Thoracic aorta (tissue), 2 donors: ENCODE measurements at regions not wholly inside any gene's neighbourhood (a gene's known extent, or its start where the extent isn't known, plus 50 kb on each side); places are given as distances from the start of the nearest gene placed in this dataset.

Source experiments
- ATAC-seq: fragments of 150-250 bp; one replicate; pipeline ENCODE4 v1.8.0; 2017; ENCODE audit warnings: low read depth; ENCODE audit not compliant: insufficient number of reproducible peaks, low FRiP score
- DNase-seq: peaks from one replicate; pipeline ENCODE4 v3.0.0-alpha.2; 2020; ENCODE audit warnings: low spot score
- H3K27ac ChIP-seq, 2 donors: fragments of 200-600 bp; sonication (generic); 1 replicate in 1 of 2; 2 replicates in 1 of 2; pipeline ENCODE4 v1.5.1; 2016; ENCODE audit warnings: mild to moderate bottlenecking in 2 of 2, moderate library complexity in 2 of 2
- H3K27me3 ChIP-seq: fragments of 200-600 bp; sonication (generic); replicated peaks from 2 replicates; pipeline ENCODE4 v1.6.0; 2016; ENCODE audit warnings: mild to moderate bottlenecking; ENCODE audit not compliant: insufficient read depth
- H3K36me3 ChIP-seq: fragments of 200-600 bp; sonication (generic); one replicate; pipeline ENCODE4 v1.5.1; 2016
- H3K4me1 ChIP-seq, 2 donors: fragments of 200-600 bp; sonication (generic); 1 replicate in 1 of 2; 2 replicates in 1 of 2; pipeline versions ENCODE4 v1.5.1 to v1.6.0; 2016; ENCODE audit warnings: low read depth in 2 of 2, mild to moderate bottlenecking in 1 of 2; ENCODE audit not compliant: control insufficient read depth in 1 of 2
- H3K4me3 ChIP-seq: fragments of 200-600 bp; sonication (generic); 2 replicates; pipeline ENCODE4 v1.5.1; 2016; ENCODE audit warnings: mild to moderate bottlenecking
- H3K9me3 ChIP-seq: fragments of 200-600 bp; sonication (generic); 2 replicates; pipeline ENCODE4 v1.5.1; 2016
- TF ChIP-seq, protein P1 (sequence below): fragments of 200-600 bp; sonication (generic); IDR thresholded peaks from one replicate; pipeline ENCODE4 v1.5.1; 2019; ENCODE audit warnings: antibody characterized with exemption

DNA sequence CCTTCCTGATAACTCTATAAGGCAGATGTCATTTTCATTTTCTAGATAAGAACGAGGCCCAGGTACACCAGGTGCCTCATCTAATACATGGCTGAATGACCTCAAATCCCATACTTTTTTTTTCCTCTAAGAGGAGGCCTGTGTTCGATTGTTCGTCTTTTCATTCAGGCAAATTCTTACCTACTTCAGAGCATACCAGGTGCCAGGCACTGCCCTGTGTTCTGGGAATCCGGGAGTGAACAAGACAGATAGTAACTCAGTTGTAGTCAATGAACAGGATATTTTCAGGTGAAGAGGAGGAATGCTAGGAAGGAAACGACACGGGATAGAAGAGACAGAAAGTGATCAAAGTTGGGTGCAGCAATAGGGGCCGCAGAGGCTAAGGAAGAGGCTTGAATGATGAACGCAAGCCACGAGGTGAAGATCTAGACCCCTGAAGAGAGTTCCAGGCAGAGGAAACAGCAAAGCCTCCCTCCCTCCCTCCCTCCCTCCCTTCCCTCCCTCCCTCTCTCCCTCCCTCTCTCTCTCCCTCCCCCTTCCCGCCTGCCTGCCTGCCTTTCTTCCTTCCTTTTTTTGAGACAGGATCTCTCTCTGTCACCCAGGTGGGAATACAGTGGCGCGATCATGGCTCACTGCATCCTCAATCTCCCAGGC, 150.1 kb upstream of the ZNF217 start:
- ATAC-seq = no peak
- H3K36me3 ChIP-seq = no peaks in the 10 kb centered on the region
- H3K9me3 ChIP-seq = no peaks in the 10 kb centered on the region
- H3K27me3 ChIP-seq = no peaks in the 10 kb centered on the region
- TF ChIP-seq, protein P1, sequence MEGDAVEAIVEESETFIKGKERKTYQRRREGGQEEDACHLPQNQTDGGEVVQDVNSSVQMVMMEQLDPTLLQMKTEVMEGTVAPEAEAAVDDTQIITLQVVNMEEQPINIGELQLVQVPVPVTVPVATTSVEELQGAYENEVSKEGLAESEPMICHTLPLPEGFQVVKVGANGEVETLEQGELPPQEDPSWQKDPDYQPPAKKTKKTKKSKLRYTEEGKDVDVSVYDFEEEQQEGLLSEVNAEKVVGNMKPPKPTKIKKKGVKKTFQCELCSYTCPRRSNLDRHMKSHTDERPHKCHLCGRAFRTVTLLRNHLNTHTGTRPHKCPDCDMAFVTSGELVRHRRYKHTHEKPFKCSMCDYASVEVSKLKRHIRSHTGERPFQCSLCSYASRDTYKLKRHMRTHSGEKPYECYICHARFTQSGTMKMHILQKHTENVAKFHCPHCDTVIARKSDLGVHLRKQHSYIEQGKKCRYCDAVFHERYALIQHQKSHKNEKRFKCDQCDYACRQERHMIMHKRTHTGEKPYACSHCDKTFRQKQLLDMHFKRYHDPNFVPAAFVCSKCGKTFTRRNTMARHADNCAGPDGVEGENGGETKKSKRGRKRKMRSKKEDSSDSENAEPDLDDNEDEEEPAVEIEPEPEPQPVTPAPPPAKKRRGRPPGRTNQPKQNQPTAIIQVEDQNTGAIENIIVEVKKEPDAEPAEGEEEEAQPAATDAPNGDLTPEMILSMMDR = no peak
- no peak for DNase-seq
- H3K4me1 ChIP-seq = no peaks in the 10 kb centered on the region
- no peak overlapping the region for H3K4me3 ChIP-seq
- no peak overlapping the region for H3K27ac ChIP-seq

DNA sequence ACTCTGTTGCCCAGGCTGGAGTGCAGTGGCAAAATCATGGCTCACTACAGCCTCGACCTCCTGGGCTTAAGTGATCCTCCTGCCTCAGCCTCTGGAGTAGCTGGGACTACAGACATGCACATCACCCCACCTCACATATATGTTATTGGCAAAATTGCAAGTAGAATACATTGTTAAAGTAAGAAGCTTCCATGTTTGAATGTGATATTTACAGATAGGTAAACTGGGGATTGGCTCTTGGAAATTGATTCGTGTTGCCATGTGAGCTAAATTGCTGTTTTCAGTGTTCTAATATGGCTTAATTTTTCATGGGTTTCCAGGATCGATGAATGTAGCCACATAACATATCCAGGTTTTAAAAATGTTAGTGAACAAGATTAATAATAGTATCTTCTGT, 149.0 kb upstream of the ZNF217 start:
- H3K27me3 ChIP-seq = no peaks in the 10 kb centered on the region
- TF ChIP-seq, protein P1 = no peak
- H3K9me3 ChIP-seq = no peaks in the 10 kb centered on the region
- no peak overlapping the region for H3K27ac ChIP-seq
- no peaks in the 10 kb centered on the region for H3K36me3 ChIP-seq
- no peak for ATAC-seq
- H3K4me1 ChIP-seq = no peaks in the 10 kb centered on the region
- H3K4me3 ChIP-seq = no peak overlapping the region
- no peak for DNase-seq

DNA sequence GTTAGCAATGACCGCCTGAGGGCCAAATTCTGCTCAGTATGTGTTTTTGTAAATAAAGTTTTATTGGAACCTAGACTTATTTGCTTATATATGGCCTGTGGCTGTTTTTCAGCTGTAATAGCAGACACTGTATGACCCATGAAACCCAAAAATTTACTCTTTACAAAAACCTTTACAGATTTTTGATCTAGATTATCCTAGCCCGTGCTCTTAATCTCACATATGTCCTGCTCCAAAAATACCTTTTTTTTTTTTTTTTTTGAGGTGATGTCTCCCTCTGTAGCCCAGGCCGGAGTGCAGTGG, 148.0 kb upstream of the ZNF217 start:
- ATAC-seq = no peak
- peaks cover 4 to 6% of the 10 kb centered on the region in 2 donors for H3K4me1 ChIP-seq
- no peak for DNase-seq
- H3K4me3 ChIP-seq = no peak overlapping the region
- TF ChIP-seq, protein P1 = no peak
- no peaks in the 10 kb centered on the region for H3K36me3 ChIP-seq
- no peaks in the 10 kb centered on the region for H3K9me3 ChIP-seq
- H3K27ac ChIP-seq = no peak overlapping the region
- H3K27me3 ChIP-seq = no peaks in the 10 kb centered on the region

DNA sequence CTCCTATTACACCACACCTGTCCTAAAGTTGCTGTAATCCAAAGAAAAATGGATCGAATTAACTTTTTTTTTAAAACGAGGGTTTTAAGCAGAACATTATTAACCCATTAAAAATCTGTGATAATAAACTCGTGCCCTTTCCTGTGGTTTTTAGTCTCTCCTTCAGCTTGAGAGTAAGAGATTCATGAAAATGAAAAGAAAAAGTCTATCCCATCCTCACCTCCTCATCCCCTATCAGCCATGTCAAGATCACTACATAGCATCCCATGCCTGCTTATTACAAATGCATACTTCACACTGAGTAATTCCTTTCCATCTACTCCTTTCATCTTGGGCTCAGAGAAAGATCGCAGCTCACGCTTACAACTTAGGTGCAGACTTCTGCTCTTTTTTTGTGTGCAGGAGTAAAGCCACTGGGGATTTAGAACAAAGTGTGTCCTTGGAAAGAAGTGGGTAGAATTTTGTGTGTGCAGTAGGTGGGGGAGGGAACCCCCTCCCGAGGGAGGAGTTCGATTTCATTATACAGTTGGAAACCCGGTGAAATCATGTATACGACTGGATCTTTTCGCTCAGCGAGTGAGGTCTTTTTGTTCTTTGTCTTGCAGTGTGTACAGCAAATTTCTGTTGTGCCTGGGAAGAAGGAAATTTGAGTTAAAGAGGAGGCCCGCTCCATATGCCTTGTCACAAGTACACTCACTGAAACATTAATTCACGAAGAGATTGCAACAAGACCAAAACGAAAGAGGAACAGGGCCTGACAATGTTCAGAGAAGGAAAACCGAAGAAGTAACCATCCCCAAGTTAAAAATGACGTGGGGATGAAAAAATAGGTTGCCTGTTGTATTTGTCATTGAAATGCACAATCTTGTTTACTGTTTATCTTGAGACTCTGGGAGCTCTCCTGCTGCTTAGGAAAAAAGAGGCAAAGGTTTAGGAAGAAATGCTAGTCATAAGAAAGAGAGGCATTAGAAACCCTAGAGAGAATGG, 146.5 kb upstream of the ZNF217 start:
- no peaks in the 10 kb centered on the region for H3K9me3 ChIP-seq
- H3K4me1 ChIP-seq = peaks cover 4 to 6% of the 10 kb centered on the region in 2 donors
- no peak for ATAC-seq
- TF ChIP-seq, protein P1 = no peak
- no peaks in the 10 kb centered on the region for H3K27me3 ChIP-seq
- DNase-seq = no peak
- no peak overlapping the region for H3K27ac ChIP-seq
- H3K36me3 ChIP-seq = no peaks in the 10 kb centered on the region
- H3K4me3 ChIP-seq = no peak overlapping the region

DNA sequence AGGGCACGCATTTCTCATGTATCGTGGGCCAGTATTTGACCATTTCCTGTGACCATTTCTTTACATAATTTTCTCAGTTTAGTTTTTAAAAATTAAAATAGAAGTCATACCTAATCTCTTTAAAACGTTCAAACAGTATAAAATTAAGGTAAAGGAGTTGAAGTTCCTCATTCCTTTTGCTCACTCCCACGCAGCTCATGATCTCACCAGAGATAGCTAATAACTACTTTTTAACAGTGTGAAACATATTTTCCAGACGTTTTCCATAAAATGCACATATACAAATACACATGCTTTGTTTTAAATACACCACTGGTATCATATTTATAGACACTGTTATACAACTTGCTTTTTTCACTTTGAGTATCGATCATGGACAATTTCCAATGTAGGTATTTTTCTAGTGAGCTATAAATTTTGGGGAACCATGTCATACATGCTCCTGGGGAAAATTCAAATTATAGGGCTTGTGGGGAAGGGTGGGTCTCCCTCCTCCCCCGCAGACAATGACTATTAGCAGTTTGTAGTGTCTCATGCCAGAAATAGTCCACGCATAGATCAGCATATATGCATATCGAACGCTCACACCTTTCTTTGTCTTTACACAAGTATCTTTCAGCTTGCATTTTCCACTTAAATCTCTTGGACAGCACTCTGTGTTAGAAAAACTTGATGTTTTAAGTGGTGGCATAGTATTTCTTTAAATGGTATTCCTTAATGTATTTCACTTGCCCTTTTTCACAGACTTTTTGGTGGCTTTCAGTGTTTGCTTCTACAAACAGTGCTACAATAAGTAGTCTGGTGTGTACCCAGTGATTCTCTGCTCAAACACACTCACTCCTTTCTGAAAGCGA, 145.5 kb upstream of the ZNF217 start:
- Histone ChIP-seq H3K4me3 (no peak overlapping the region), H3K9me3 (no peaks in the 10 kb centered on the region), H3K27ac (no peak overlapping the region), H3K27me3 (no peaks in the 10 kb centered on the region), H3K36me3 (no peaks in the 10 kb centered on the region), H3K4me1 (peaks cover 4 to 6% of the 10 kb centered on the region in 2 donors)
- ATAC-seq (no peak), DNase-seq (no peak)
- TF ChIP-seq, protein P1 = no peak
